Mammary epithelial cell (primary cell): ENCODE measurements at regions not wholly inside any gene's neighbourhood (a gene's known extent, or its start where the extent isn't known, plus 50 kb on each side); places are given as distances from the start of the nearest gene placed in this dataset.

Source experiments
- CTCF ChIP-seq, 2 donors: IDR thresholded peaks in 1 of 2; conservative IDR thresholded peaks in 1 of 2; 2 replicates each; pipeline ENCODE4 v1.5.1; 2011 to 2012; ENCODE audit warnings: inconsistent platforms in 2 of 2, low read length in 2 of 2, mild to moderate bottlenecking in 2 of 2, control low read depth in 1 of 2, low read depth in 1 of 2; ENCODE audit not compliant: insufficient read depth in 1 of 2; ENCODE audit errors: extremely low read depth in 1 of 2
- EZH2 ChIP-seq: IDR thresholded peaks from 2 replicates; pipeline ENCODE4 v1.6.1; 2012; ENCODE audit warnings: low read length, inconsistent platforms, borderline replicate concordance

DNA sequence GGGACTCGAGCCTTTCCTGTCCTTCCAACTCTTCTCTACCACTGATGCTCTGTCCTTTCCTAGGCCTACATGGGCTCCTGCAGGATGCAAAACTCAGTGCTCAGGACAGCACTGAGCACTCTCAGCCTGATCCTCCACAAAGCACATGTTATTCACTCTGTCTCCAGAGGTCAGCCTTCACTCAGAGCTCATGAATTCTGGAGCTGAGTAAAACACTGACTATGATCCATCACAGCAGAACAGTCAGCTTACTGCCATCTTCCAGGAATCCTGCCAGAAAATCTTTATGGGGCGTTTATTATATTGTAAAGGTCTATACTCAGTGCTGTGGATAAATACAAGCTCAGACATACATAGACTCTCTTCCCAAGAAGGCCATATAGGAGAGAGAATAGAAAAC, 121.5 kb upstream of the CPEB2 start:
- TF ChIP-seq EZH2 (no peak), CTCF (conservative IDR thresholded peaks at IDR 0.05 in 1 of 2, IDR thresholded peaks at IDR 0.05 in 1 of 2; ENCODE audit: extremely low read depth in 1 of 2, insufficient read depth in 1 of 2, low read depth in 1 of 2, low read length in 2 of 2) (peak in 1 of 2 donors; percentile 30)
